22Rv1 (cell line): ENCODE measurements at regions not wholly inside any gene's neighbourhood (a gene's known extent, or its start where the extent isn't known, plus 50 kb on each side); places are given as distances from the start of the nearest gene placed in this dataset.

Experiments
- CTCF ChIP-seq: fragments of 450-650 bp; IDR thresholded peaks from 2 replicates; pipeline ENCODE4 v1.5.1; 2017; ENCODE audit warnings: mild to moderate bottlenecking
- ZFX ChIP-seq: fragments of 450-650 bp; IDR thresholded peaks from 2 replicates; pipeline ENCODE4 v1.6.1; 2017; ENCODE audit warnings: antibody characterized with exemption, borderline replicate concordance

- TF ChIP-seq CTCF, result no peak
- no peak for TF ChIP-seq ZFX
These were observed 344.0 kb upstream of the LMCD1 start for GRCh38 chr3:8157640-8158039.
